Hematopoietic multipotent progenitor cell treated with erythropoietin and hydrocortisone succinate and interleukin-3 and kit ligand, for 17 days (in vitro differentiated cells): ENCODE measurements at regions not wholly inside any gene's neighbourhood (a gene's known extent, or its start where the extent isn't known, plus 50 kb on each side); places are given as distances from the start of the nearest gene placed in this dataset.
"Not testable (repeated sequence)": the region's sequence is repeated elsewhere in the genome, so short reads cannot be mapped to it uniquely, and the experiment has no call there.

Source experiments
- DNase-seq: peaks from one replicate; pipeline ENCODE4 v3.0.0-alpha.2; 2015; ENCODE audit warnings: low spot score

GRCh38 chr12:60196366-60196765 lies 600.5 kb downstream of the SLC16A7 start:
- no peak for DNase-seq

- no peak for DNase-seq
Measured at GRCh38 chr12:60197589-60197988, 601.8 kb downstream of the SLC16A7 start.

- DNase-seq: no peak
Measured at GRCh38 chr12:60201891-60202290, 606.1 kb downstream of the SLC16A7 start.

- DNase-seq: no peak
Measured at GRCh38 chr12:60205500-60205899, 609.7 kb downstream of the SLC16A7 start.

- DNase-seq: no peak
Measured at GRCh38 chr12:60209521-60209920, 613.7 kb downstream of the SLC16A7 start.

GRCh38 chr12:60209933-60210332 lies 614.1 kb downstream of the SLC16A7 start:
- DNase-seq: no peak

GRCh38 chr12:60210756-60211155 lies 614.9 kb downstream of the SLC16A7 start:
- DNase-seq: no peak

- DNase-seq: no peak
Measured at GRCh38 chr12:60211244-60211643, 615.4 kb downstream of the SLC16A7 start.

- DNase-seq: no peak
Measured at GRCh38 chr12:60212159-60213000, 616.6 kb downstream of the SLC16A7 start.

- DNase-seq: not testable (repeated sequence)
Measured at GRCh38 chr12:60213272-60213671, 617.4 kb downstream of the SLC16A7 start.

- DNase-seq: no peak
Measured at GRCh38 chr12:60216226-60216625, 620.4 kb downstream of the SLC16A7 start.

- no peak for DNase-seq
Measured at GRCh38 chr12:60223242-60223641, 627.4 kb downstream of the SLC16A7 start.

- no peak for DNase-seq
Measured at GRCh38 chr12:60225216-60226000, 629.6 kb downstream of the SLC16A7 start.

GRCh38 chr12:60227916-60228315 lies 632.1 kb downstream of the SLC16A7 start:
- no peak for DNase-seq

GRCh38 chr12:60230056-60230455 lies 634.2 kb downstream of the SLC16A7 start:
- DNase-seq: no peak

GRCh38 chr12:60231303-60231702 lies 635.5 kb downstream of the SLC16A7 start:
- DNase-seq: no peak

- no peak for DNase-seq
Measured at GRCh38 chr12:60231976-60232907, 636.4 kb downstream of the SLC16A7 start.

- DNase-seq: not testable (repeated sequence)
Measured at GRCh38 chr12:60234611-60235195, 638.9 kb downstream of the SLC16A7 start.

- no peak for DNase-seq
Measured at GRCh38 chr12:60235261-60235660, 639.4 kb downstream of the SLC16A7 start.

- not testable (repeated sequence) for DNase-seq
Measured at GRCh38 chr12:60236416-60236815, 640.6 kb downstream of the SLC16A7 start.

- no peak for DNase-seq
Measured at GRCh38 chr12:60240891-60241290, 645.1 kb downstream of the SLC16A7 start.

- DNase-seq: no peak
Measured at GRCh38 chr12:60251091-60251490, 655.3 kb downstream of the SLC16A7 start.
